ENCODE measurements at regions not wholly inside any gene's neighbourhood (a gene's known extent, or its start where the extent isn't known, plus 50 kb on each side); places are given as distances from the start of the nearest gene placed in this dataset.
"Not testable (repeated sequence)": the region's sequence is repeated elsewhere in the genome, so short reads cannot be mapped to it uniquely, and the experiment has no call there.

GRCh38 chr5:44539602-44539919 is 150.3 kb upstream of the FGF10 start:
- no peaks in the 10 kb centered on the region for H3K27me3 ChIP-seq (ENCODE audit: control insufficient read depth, insufficient read depth, low read length)
- H3K4me3 ChIP-seq (ENCODE audit: low read length), result no peak overlapping the region
- no peaks in the 10 kb centered on the region for H3K9me3 ChIP-seq (ENCODE audit: control insufficient read depth, low read depth, low read length)
- no peaks in the 10 kb centered on the region for H3K4me1 ChIP-seq (ENCODE audit: control insufficient read depth, low read depth, low read length)
- no peak overlapping the region for H3K27ac ChIP-seq (ENCODE audit: low read length)
- H3K9ac ChIP-seq (ENCODE audit: low read length), result no peak overlapping the region
- no peaks in the 10 kb centered on the region for H3K36me3 ChIP-seq (ENCODE audit: control insufficient read depth, low read depth, low read length)

GRCh38 chr5:44538797-44539601 is 149.8 kb upstream of the FGF10 start:
- Histone ChIP-seq H3K4me3 (ENCODE audit: low read length) (no peak overlapping the region), H3K4me1 (ENCODE audit: control insufficient read depth, low read depth, low read length) (no peaks in the 10 kb centered on the region), H3K27ac (ENCODE audit: low read length) (no peak overlapping the region), H3K27me3 (ENCODE audit: control insufficient read depth, insufficient read depth, low read length) (no peaks in the 10 kb centered on the region), H3K36me3 (ENCODE audit: control insufficient read depth, low read depth, low read length) (no peaks in the 10 kb centered on the region), H3K9me3 (ENCODE audit: control insufficient read depth, low read depth, low read length) (no peaks in the 10 kb centered on the region), H3K9ac (ENCODE audit: low read length) (no peak overlapping the region)

GRCh38 chr5:44536650-44537260 is 147.5 kb upstream of the FGF10 start:
- H3K4me3 ChIP-seq (ENCODE audit: low read length), result no peak overlapping the region
- H3K9me3 ChIP-seq (ENCODE audit: control insufficient read depth, low read depth, low read length), result no peaks in the 10 kb centered on the region
- no peaks in the 10 kb centered on the region for H3K4me1 ChIP-seq (ENCODE audit: control insufficient read depth, low read depth, low read length)
- no peaks in the 10 kb centered on the region for H3K27me3 ChIP-seq (ENCODE audit: control insufficient read depth, insufficient read depth, low read length)
- no peak overlapping the region for H3K9ac ChIP-seq (ENCODE audit: low read length)
- no peak overlapping the region for H3K27ac ChIP-seq (ENCODE audit: low read length)
- H3K36me3 ChIP-seq (ENCODE audit: control insufficient read depth, low read depth, low read length), result no peaks in the 10 kb centered on the region

GRCh38 chr5:44535621-44536020 is 146.4 kb upstream of the FGF10 start:
- H3K27me3 ChIP-seq (ENCODE audit: control insufficient read depth, insufficient read depth, low read length), result no peaks in the 10 kb centered on the region
- H3K4me1 ChIP-seq (ENCODE audit: control insufficient read depth, low read depth, low read length), result no peaks in the 10 kb centered on the region
- H3K4me3 ChIP-seq (ENCODE audit: low read length), result no peak overlapping the region
- no peak overlapping the region for H3K9ac ChIP-seq (ENCODE audit: low read length)
- H3K27ac ChIP-seq (ENCODE audit: low read length), result no peak overlapping the region
- H3K36me3 ChIP-seq (ENCODE audit: control insufficient read depth, low read depth, low read length), result no peaks in the 10 kb centered on the region
- no peaks in the 10 kb centered on the region for H3K9me3 ChIP-seq (ENCODE audit: control insufficient read depth, low read depth, low read length)

- Histone ChIP-seq H3K36me3 (ENCODE audit: control insufficient read depth, low read depth, low read length) (no peaks in the 10 kb centered on the region), H3K9ac (ENCODE audit: low read length) (no peak overlapping the region), H3K4me3 (ENCODE audit: low read length) (no peak overlapping the region), H3K27me3 (ENCODE audit: control insufficient read depth, insufficient read depth, low read length) (no peaks in the 10 kb centered on the region), H3K4me1 (ENCODE audit: control insufficient read depth, low read depth, low read length) (no peaks in the 10 kb centered on the region), H3K9me3 (ENCODE audit: control insufficient read depth, low read depth, low read length) (no peaks in the 10 kb centered on the region), H3K27ac (ENCODE audit: low read length) (no peak overlapping the region)
Observed at GRCh38 chr5:44532981-44533380, 143.8 kb upstream of the FGF10 start.

- H3K36me3 ChIP-seq (ENCODE audit: control insufficient read depth, low read depth, low read length); H3K4me3 ChIP-seq (ENCODE audit: low read length); H3K4me1 ChIP-seq (ENCODE audit: control insufficient read depth, low read depth, low read length); H3K27me3 ChIP-seq (ENCODE audit: control insufficient read depth, insufficient read depth, low read length); H3K9me3 ChIP-seq (ENCODE audit: control insufficient read depth, low read depth, low read length); H3K9ac ChIP-seq (ENCODE audit: low read length); H3K27ac ChIP-seq (ENCODE audit: low read length): not testable (repeated sequence)
Observed at GRCh38 chr5:44531756-44532155, 142.5 kb upstream of the FGF10 start.

GRCh38 chr5:44530783-44531182 is 141.6 kb upstream of the FGF10 start:
- not testable (repeated sequence) for H3K4me3 ChIP-seq (ENCODE audit: low read length); H3K36me3 ChIP-seq (ENCODE audit: control insufficient read depth, low read depth, low read length); H3K27me3 ChIP-seq (ENCODE audit: control insufficient read depth, insufficient read depth, low read length); H3K27ac ChIP-seq (ENCODE audit: low read length); H3K9ac ChIP-seq (ENCODE audit: low read length); H3K9me3 ChIP-seq (ENCODE audit: control insufficient read depth, low read depth, low read length); H3K4me1 ChIP-seq (ENCODE audit: control insufficient read depth, low read depth, low read length)

- H3K9me3 ChIP-seq (ENCODE audit: control insufficient read depth, low read depth, low read length), result no peaks in the 10 kb centered on the region
- H3K4me3 ChIP-seq (ENCODE audit: low read length), result no peak overlapping the region
- no peaks in the 10 kb centered on the region for H3K27me3 ChIP-seq (ENCODE audit: control insufficient read depth, insufficient read depth, low read length)
- no peaks in the 10 kb centered on the region for H3K4me1 ChIP-seq (ENCODE audit: control insufficient read depth, low read depth, low read length)
- H3K27ac ChIP-seq (ENCODE audit: low read length), result no peak overlapping the region
- H3K36me3 ChIP-seq (ENCODE audit: control insufficient read depth, low read depth, low read length), result no peaks in the 10 kb centered on the region
- no peak overlapping the region for H3K9ac ChIP-seq (ENCODE audit: low read length)
Observed at GRCh38 chr5:44511596-44511995, 122.4 kb upstream of the FGF10 start.

- no peak overlapping the region for H3K9ac ChIP-seq (ENCODE audit: low read length)
- H3K4me3 ChIP-seq (ENCODE audit: low read length), result no peak overlapping the region
- H3K9me3 ChIP-seq (ENCODE audit: control insufficient read depth, low read depth, low read length), result no peaks in the 10 kb centered on the region
- H3K36me3 ChIP-seq (ENCODE audit: control insufficient read depth, low read depth, low read length), result no peaks in the 10 kb centered on the region
- H3K27me3 ChIP-seq (ENCODE audit: control insufficient read depth, insufficient read depth, low read length), result no peaks in the 10 kb centered on the region
- no peak overlapping the region for H3K27ac ChIP-seq (ENCODE audit: low read length)
- H3K4me1 ChIP-seq (ENCODE audit: control insufficient read depth, low read depth, low read length), result no peaks in the 10 kb centered on the region
Observed at GRCh38 chr5:44506561-44506960, 117.3 kb upstream of the FGF10 start.

- no peak overlapping the region for H3K27ac ChIP-seq (ENCODE audit: low read length)
- no peak overlapping the region for H3K4me3 ChIP-seq (ENCODE audit: low read length)
- H3K4me1 ChIP-seq (ENCODE audit: control insufficient read depth, low read depth, low read length), result no peaks in the 10 kb centered on the region
- H3K9me3 ChIP-seq (ENCODE audit: control insufficient read depth, low read depth, low read length), result no peaks in the 10 kb centered on the region
- H3K36me3 ChIP-seq (ENCODE audit: control insufficient read depth, low read depth, low read length), result no peaks in the 10 kb centered on the region
- H3K9ac ChIP-seq (ENCODE audit: low read length), result no peak overlapping the region
- no peaks in the 10 kb centered on the region for H3K27me3 ChIP-seq (ENCODE audit: control insufficient read depth, insufficient read depth, low read length)
Observed at GRCh38 chr5:44499381-44499780, 110.2 kb upstream of the FGF10 start.

- Histone ChIP-seq H3K27me3 (ENCODE audit: control insufficient read depth, insufficient read depth, low read length) (no peaks in the 10 kb centered on the region), H3K9me3 (ENCODE audit: control insufficient read depth, low read depth, low read length) (no peaks in the 10 kb centered on the region)
Observed at GRCh38 chr5:44497606-44498005, 108.4 kb upstream of the FGF10 start.

GRCh38 chr5:44495280-44495679 is 106.1 kb upstream of the FGF10 start:
- Histone ChIP-seq H3K9me3 (ENCODE audit: control insufficient read depth, low read depth, low read length) (no peaks in the 10 kb centered on the region), H3K9ac (ENCODE audit: low read length) (no peak overlapping the region), H3K4me1 (ENCODE audit: control insufficient read depth, low read depth, low read length) (no peaks in the 10 kb centered on the region), H3K36me3 (ENCODE audit: control insufficient read depth, low read depth, low read length) (no peaks in the 10 kb centered on the region), H3K27me3 (ENCODE audit: control insufficient read depth, insufficient read depth, low read length) (no peaks in the 10 kb centered on the region), H3K27ac (ENCODE audit: low read length) (no peak overlapping the region), H3K4me3 (ENCODE audit: low read length) (no peak overlapping the region)

More at GRCh38 chr5:44497606-44498005, 108.4 kb upstream of the FGF10 start:
- no peak overlapping the region for H3K4me3 ChIP-seq (ENCODE audit: low read length)
- H3K4me1 ChIP-seq (ENCODE audit: control insufficient read depth, low read depth, low read length), result no peaks in the 10 kb centered on the region
- H3K27ac ChIP-seq (ENCODE audit: low read length), result no peak overlapping the region
- no peak overlapping the region for H3K9ac ChIP-seq (ENCODE audit: low read length)
- no peaks in the 10 kb centered on the region for H3K36me3 ChIP-seq (ENCODE audit: control insufficient read depth, low read depth, low read length)

All from iPS-18a (cell line).